GM10248 (cell line): ENCODE measurements at regions not wholly inside any gene's neighbourhood (a gene's known extent, or its start where the extent isn't known, plus 50 kb on each side); places are given as distances from the start of the nearest gene placed in this dataset.

ENCODE experiments used
- CTCF ChIA-PET: fragments of 300-600 bp; sonication (Branson Sonifier 250); formaldehyde crosslinking; extraction: SDS; loops from one replicate; lab custom pipeline; 2021; ENCODE audit warnings: antibody characterized with exemption; lab: Yijun Ruan, JAX
- POLR2A ChIA-PET: fragments of 350-650 bp; sonication (Branson Sonifier 250); formaldehyde crosslinking; extraction: SDS; loops from one replicate; lab custom pipeline; 2020; ENCODE audit warnings: antibody characterized with exemption; lab: Yijun Ruan, JAX
- DNase-seq: peaks from one replicate; pipeline ENCODE4 v3.0.0; 2012; ENCODE audit errors: extremely low spot score
- TF ChIP-seq, protein P1 (sequence below): IDR thresholded peaks from 2 replicates; pipeline ENCODE4 v1.5.1; 2012; ENCODE audit warnings: mild to moderate bottlenecking, low read depth; ENCODE audit errors: extremely low read depth, missing control alignments, control extremely low read depth

DNA sequence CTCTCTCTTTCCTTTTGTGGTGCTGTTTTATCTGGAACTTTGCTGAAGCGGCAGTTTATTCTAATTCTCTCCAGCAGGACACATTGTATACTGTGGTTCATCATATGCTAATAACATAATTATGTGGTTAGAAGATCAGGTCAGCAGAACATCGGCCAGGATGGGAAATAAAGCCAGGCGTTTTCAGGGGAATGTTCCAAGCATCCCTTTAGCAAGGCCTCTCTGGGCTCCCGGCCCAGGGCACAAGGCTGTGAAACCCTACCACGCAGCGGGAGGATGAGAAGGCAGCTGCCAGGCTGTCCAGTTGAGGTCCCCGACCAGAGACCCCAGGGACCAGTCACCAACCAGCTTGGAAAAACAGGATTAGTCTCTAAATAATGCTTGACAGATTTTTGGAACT, 112.2 kb upstream of the GALNT17 start:
- CTCF ChIA-PET = no interaction called here
- POLR2A ChIA-PET = no interaction called here
- TF ChIP-seq, protein P1, sequence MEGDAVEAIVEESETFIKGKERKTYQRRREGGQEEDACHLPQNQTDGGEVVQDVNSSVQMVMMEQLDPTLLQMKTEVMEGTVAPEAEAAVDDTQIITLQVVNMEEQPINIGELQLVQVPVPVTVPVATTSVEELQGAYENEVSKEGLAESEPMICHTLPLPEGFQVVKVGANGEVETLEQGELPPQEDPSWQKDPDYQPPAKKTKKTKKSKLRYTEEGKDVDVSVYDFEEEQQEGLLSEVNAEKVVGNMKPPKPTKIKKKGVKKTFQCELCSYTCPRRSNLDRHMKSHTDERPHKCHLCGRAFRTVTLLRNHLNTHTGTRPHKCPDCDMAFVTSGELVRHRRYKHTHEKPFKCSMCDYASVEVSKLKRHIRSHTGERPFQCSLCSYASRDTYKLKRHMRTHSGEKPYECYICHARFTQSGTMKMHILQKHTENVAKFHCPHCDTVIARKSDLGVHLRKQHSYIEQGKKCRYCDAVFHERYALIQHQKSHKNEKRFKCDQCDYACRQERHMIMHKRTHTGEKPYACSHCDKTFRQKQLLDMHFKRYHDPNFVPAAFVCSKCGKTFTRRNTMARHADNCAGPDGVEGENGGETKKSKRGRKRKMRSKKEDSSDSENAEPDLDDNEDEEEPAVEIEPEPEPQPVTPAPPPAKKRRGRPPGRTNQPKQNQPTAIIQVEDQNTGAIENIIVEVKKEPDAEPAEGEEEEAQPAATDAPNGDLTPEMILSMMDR = no peak
- DNase-seq = no peak

DNA sequence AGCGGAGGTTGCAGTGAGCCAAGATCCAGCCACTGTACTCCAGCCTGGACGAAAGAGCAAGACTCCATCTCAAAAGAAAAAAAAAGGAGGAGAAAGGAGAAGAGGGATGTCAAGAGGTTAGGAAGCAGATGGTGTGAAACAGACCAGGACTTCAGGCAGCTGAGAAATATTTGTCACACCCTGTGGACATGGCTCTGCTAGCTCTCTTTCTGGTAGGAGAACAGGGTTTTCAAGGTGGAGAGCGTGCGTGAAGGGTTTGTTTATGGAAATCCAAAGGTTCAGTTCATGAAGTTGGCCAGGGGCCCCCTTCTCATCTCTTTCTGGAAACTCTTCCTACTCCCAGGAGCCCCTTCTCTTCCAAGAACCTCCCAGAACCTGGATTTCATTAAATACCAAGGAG, 110.8 kb upstream of the GALNT17 start:
- POLR2A ChIA-PET = no interaction called here
- CTCF ChIA-PET = no interaction called here
- TF ChIP-seq, protein P1 = no peak
- no peak for DNase-seq

DNA sequence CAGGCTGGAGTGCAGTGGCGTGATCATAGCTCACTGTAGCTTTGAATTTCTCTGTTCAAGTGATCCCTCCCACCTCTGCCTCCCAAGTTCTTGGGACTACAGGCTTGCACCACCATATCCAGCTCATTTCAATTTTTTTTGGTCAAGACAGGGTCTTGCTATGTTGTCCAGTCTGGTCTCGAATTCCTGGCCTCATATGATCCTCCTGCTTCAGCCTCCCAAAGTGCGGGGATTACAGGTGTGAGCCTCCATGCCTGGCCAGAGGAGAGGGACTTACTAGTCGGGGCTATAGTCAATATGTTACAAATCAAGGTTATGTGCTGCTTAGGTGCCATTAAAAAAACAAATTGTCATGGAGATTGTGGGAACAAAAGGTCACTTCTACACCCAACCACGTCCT, 105.3 kb upstream of the GALNT17 start:
- POLR2A ChIA-PET = no interaction called here
- CTCF ChIA-PET = no interaction called here
- no peak for DNase-seq
- TF ChIP-seq, protein P1 = no peak

DNA sequence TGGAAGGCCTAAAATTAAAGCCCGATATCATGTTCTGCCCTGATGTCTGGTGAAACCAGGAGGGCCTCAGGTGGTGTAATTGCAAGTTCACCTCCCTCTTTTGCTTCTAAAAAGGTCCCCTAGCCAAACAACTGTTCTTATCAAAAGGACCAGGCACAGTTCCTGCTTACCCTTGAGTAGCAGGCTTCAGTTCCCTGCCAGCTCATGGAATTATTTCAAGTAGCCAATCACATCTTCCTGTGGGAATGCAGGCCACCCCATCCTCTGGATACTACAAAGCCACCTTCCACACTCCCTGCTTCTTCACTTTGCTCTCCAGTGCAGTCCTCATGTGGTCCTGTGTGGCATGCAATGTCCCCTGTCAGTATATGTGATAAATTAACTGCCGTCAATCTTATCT, 97.7 kb upstream of the GALNT17 start:
- TF ChIP-seq, protein P1 = no peak
- ChIA-PET POLR2A (no interaction called here), CTCF (no interaction called here)
- DNase-seq = no peak

DNA sequence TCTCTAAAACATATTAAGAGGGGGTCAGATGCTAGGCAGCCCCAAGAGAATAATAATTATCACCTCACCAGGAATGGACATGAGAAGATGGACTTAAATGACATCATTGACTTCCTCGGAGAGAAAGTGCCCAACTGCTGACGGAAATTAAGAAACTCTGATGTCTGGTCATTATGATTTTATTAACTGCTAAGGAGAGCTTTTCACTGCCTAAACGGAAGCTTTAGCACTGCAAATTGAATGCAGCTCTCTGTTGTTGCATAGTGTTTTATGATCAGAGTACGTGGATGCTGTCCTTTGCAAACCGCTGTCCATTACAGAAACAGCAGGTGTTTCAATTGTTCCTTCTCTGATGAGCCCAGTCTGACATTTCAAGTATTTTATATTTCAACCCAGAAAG, 89.4 kb upstream of the GALNT17 start:
- ChIA-PET POLR2A (no interaction called here), CTCF (no interaction called here)
- TF ChIP-seq, protein P1 = no peak
- DNase-seq = no peak

DNA sequence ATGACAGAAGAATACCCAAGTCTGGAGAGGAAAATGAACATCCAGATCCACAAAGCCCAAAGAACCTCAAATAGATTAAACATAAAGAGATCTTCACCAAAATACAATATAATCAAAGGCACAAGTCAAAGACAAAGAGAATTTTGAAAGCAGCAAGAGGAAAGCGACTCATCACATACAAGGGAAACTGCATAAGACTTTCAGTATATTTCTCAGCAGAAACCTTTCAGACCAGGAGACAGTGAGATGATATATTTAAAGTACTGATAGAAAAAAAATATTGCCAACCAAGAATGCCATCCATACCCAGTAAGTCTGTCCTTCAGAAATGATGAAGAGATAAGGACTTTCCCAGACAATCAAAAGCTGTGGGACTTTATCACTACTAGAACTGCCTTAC, 81.5 kb upstream of the GALNT17 start:
- POLR2A ChIA-PET = no interaction called here
- CTCF ChIA-PET = no interaction called here
- TF ChIP-seq, protein P1 = no peak

DNA sequence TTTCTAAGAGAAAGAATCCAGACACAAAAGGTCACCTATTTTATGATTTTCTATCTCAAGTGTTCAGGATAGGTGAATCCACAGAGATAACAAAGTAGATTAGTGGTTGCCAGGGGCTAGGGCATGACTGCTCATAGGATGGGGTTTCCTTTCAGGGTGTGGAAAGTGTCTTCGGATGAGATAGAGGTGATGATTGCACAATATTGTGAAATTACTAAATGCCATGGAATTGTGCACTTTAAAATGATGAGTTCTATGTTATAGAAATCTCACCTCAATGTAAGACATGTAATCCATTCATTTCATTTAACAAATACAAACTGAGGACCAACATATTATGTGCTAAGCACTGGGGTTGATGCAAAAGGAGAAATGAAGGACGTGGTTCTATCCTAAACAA, 76.4 kb upstream of the GALNT17 start:
- ChIA-PET POLR2A (no interaction called here), CTCF (no interaction called here)
- no peak for DNase-seq
- TF ChIP-seq, protein P1 = no peak

More for the DNA sequence above, 81.5 kb upstream of the GALNT17 start:
- no peak for DNase-seq
